ENCODE measurements at regions not wholly inside any gene's neighbourhood (a gene's known extent, or its start where the extent isn't known, plus 50 kb on each side); places are given as distances from the start of the nearest gene placed in this dataset.

- no peak for TF ChIP-seq CTCF (IDR thresholded peaks at IDR 0.05; ENCODE audit: insufficient read depth, low read length, poor library complexity, severe bottlenecking)
- TF ChIP-seq EZH2phosphoT487 (conservative IDR thresholded peaks at IDR 0.05; ENCODE audit: low read length): no peak
Measured at GRCh38 chr14:53336729-53337128, 183.6 kb upstream of the DDHD1 start.

Data from SU-DHL-6 (cell line).